Neuronal stem cell (in vitro differentiated cells): ENCODE measurements at regions not wholly inside any gene's neighbourhood (a gene's known extent, or its start where the extent isn't known, plus 50 kb on each side); places are given as distances from the start of the nearest gene placed in this dataset.
"Not testable (repeated sequence)": the region's sequence is repeated elsewhere in the genome, so short reads cannot be mapped to it uniquely, and the experiment has no call there.

Experiments
- DNase-seq: peaks from one replicate; pipeline ENCODE4 v3.0.0-alpha.2; 2013; ENCODE audit warnings: low spot score
- H2AFZ ChIP-seq: one replicate; pipeline ENCODE4 v1.6.1; 2013; ENCODE audit warnings: mild to moderate bottlenecking, low read length, inconsistent platforms
- H2AK5ac ChIP-seq: 2 replicates; pipeline ENCODE4 v1.6.1; 2013; ENCODE audit warnings: low read depth, mild to moderate bottlenecking, inconsistent platforms, low read length, moderate library complexity, mixed read lengths
- H2BK120ac ChIP-seq: 2 replicates; pipeline ENCODE4 v1.6.1; 2013; ENCODE audit warnings: low read depth, mild to moderate bottlenecking, inconsistent platforms, low read length, moderate library complexity, mixed read lengths
- H2BK12ac ChIP-seq: one replicate; pipeline ENCODE4 v1.6.1; 2013; ENCODE audit warnings: low read length, inconsistent platforms
- H2BK15ac ChIP-seq: 2 replicates; pipeline ENCODE4 v1.6.1; 2013; ENCODE audit warnings: mild to moderate bottlenecking, low read length, inconsistent platforms, mixed read lengths
- H2BK5ac ChIP-seq: one replicate; pipeline ENCODE4 v1.6.1; 2013; ENCODE audit warnings: inconsistent platforms, mild to moderate bottlenecking, low read length, moderate library complexity
- H3K14ac ChIP-seq: one replicate; pipeline ENCODE4 v1.6.1; 2013; ENCODE audit warnings: low read length, inconsistent platforms
- H3K18ac ChIP-seq: 2 replicates; pipeline ENCODE4 v1.6.1; 2013; ENCODE audit warnings: low read length, inconsistent platforms
- H3K23ac ChIP-seq: 2 replicates; pipeline ENCODE4 v1.6.1; 2013; ENCODE audit warnings: low read depth, mild to moderate bottlenecking, mixed read lengths, low read length, inconsistent platforms; ENCODE audit not compliant: poor library complexity
- H3K27ac ChIP-seq: replicated peaks from 3 replicates; pipeline ENCODE4 v1.5.1; 2013; ENCODE audit warnings: low read length, inconsistent platforms
- H3K27me3 ChIP-seq, 3 experiments: 2 replicates each; pipeline ENCODE4 v1.6.1; 2013; ENCODE audit warnings: low read length in 3 of 3, mild to moderate bottlenecking in 2 of 3, inconsistent platforms in 1 of 3, low read depth in 1 of 3, mixed read lengths in 1 of 3, moderate library complexity in 1 of 3; ENCODE audit not compliant: control insufficient read depth in 3 of 3, insufficient read depth in 3 of 3
- H3K36me3 ChIP-seq, 2 donors: replicated peaks in 1 of 2; 2 replicates each; pipeline ENCODE4 v1.6.1; 2013; ENCODE audit warnings: low read length in 2 of 2; ENCODE audit not compliant: control insufficient read depth in 2 of 2, insufficient read depth in 2 of 2
- H3K4ac ChIP-seq: 2 replicates; pipeline ENCODE4 v1.6.1; 2013; ENCODE audit warnings: inconsistent platforms, mild to moderate bottlenecking, low read length, moderate library complexity
- H3K4me1 ChIP-seq, 2 donors: 1 replicate in 1 of 2; 2 replicates in 1 of 2; pipeline ENCODE4 v1.6.1; 2013; ENCODE audit warnings: low read length in 2 of 2, low read depth in 1 of 2; ENCODE audit not compliant: control insufficient read depth in 2 of 2, insufficient read depth in 1 of 2
- H3K4me2 ChIP-seq: one replicate; pipeline ENCODE4 v1.6.1; 2013; ENCODE audit warnings: mild to moderate bottlenecking, low read length, inconsistent platforms; ENCODE audit not compliant: insufficient read depth, poor library complexity, severe bottlenecking
- H3K4me3 ChIP-seq, 2 donors: 2 replicates each; pipeline ENCODE4 v1.5.1; 2013; ENCODE audit warnings: low read length in 2 of 2, mild to moderate bottlenecking in 2 of 2, inconsistent platforms in 1 of 2, moderate library complexity in 1 of 2
- H3K79me1 ChIP-seq: one replicate; pipeline ENCODE4 v1.6.1; 2013; ENCODE audit warnings: low read depth, mild to moderate bottlenecking, inconsistent platforms, low read length, moderate library complexity
- H3K9ac ChIP-seq: one replicate; pipeline ENCODE4 v1.6.1; 2013; ENCODE audit warnings: mild to moderate bottlenecking, low read depth, low read length, inconsistent platforms; ENCODE audit not compliant: poor library complexity
- H3K9me3 ChIP-seq, 2 donors: replicated peaks in 1 of 2; 2 replicates each; pipeline versions ENCODE3 to v1.6.1; 2013; ENCODE audit warnings: low read length in 2 of 2, mild to moderate bottlenecking in 2 of 2, inconsistent platforms in 1 of 2, low read depth in 1 of 2, mixed read lengths in 1 of 2, moderate library complexity in 1 of 2; ENCODE audit not compliant: control insufficient read depth in 2 of 2, insufficient read depth in 1 of 2
- H4K8ac ChIP-seq: one replicate; pipeline ENCODE4 v1.6.1; 2013; ENCODE audit warnings: low read depth, mild to moderate bottlenecking, inconsistent platforms, low read length, moderate library complexity
- H4K91ac ChIP-seq: one replicate; pipeline ENCODE4 v1.6.1; 2013; ENCODE audit warnings: low read length, low read depth, mild to moderate bottlenecking, inconsistent platforms; ENCODE audit not compliant: poor library complexity
- WGBS, 2 donors: extraction: QIAGEN DNeasy Blood & Tissue Kit; methylation state at CpG; one replicate each; pipeline ENCODE4 v1.1.7; 2013; ENCODE audit warnings: missing lambda C conversion rate in 2 of 2, mixed read lengths in 1 of 2; ENCODE audit not compliant: insufficient read length in 2 of 2, insufficient replicate concordance in 1 of 2; ENCODE audit errors: extremely low coverage in 2 of 2; 5-methylcytosine and 5-hydroxymethylcytosine counted together

DNA sequence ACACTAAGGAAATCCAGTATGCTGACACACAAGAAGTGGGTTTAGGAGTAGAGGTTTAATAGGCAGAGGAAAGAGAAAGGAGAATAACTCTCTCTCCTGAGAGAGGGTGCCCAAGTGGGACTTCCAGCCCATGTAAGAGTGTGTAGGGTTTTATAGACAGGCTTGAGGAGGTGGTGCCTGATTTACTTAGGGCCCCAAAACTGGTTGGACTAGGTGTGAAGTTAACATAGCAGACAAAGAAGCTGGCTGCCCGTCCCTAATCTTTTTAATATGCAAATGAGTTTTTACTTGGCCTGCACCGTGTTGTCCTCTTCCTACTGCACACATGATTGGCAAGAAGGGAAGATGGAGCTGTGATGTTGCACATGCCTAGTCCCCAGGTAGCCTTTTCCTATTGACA lies 752.5 kb upstream of the SLITRK5 start:
- no peak overlapping the region for H2BK12ac ChIP-seq
- no peak overlapping the region for H3K4ac ChIP-seq
- H4K8ac ChIP-seq: no peak overlapping the region
- H3K14ac ChIP-seq: no peak overlapping the region
- H3K79me1 ChIP-seq: no peaks in the 10 kb centered on the region
- H4K91ac ChIP-seq: no peak overlapping the region
- peaks cover 0 to 3% of the 10 kb centered on the region in 2 donors for H3K9me3 ChIP-seq
- H2BK120ac ChIP-seq: no peak overlapping the region
- no peaks in the 10 kb centered on the region for H3K27me3 ChIP-seq
- H3K4me2 ChIP-seq: no peak overlapping the region
- DNase-seq: no peak
- H2AK5ac ChIP-seq: no peak overlapping the region
- no CpG with 5 or more reads among the region's 2 CpGs for WGBS, 2 donors
- no peak overlapping the region for H3K18ac ChIP-seq
- no peaks in the 10 kb centered on the region for H3K36me3 ChIP-seq
- no peak overlapping the region for H3K27ac ChIP-seq
- H2BK15ac ChIP-seq: no peak overlapping the region
- no peak overlapping the region for H3K23ac ChIP-seq
- H3K4me3 ChIP-seq: no peak overlapping the region
- no peak overlapping the region for H3K9ac ChIP-seq
- H3K4me1 ChIP-seq: peaks cover 0 to 5% of the 10 kb centered on the region in 2 donors
- H2AFZ ChIP-seq: peak overlapping the region; percentile 54
- no peak overlapping the region for H2BK5ac ChIP-seq

GRCh38 chr13:86920961-86921360 lies 750.2 kb upstream of the SLITRK5 start:
- no peak overlapping the region for H2BK5ac ChIP-seq
- H2BK12ac ChIP-seq: no peak overlapping the region
- H4K91ac ChIP-seq: no peak overlapping the region
- H3K4me3 ChIP-seq: no peak overlapping the region
- H2AFZ ChIP-seq: no peak overlapping the region
- no peak overlapping the region for H3K23ac ChIP-seq
- DNase-seq: no peak
- no peaks in the 10 kb centered on the region for H3K36me3 ChIP-seq
- H3K9me3 ChIP-seq: no peaks in the 10 kb centered on the region
- H3K18ac ChIP-seq: no peak overlapping the region
- no peaks in the 10 kb centered on the region for H3K27me3 ChIP-seq
- H3K4ac ChIP-seq: no peak overlapping the region
- no peak overlapping the region for H2BK120ac ChIP-seq
- H4K8ac ChIP-seq: no peak overlapping the region
- no peak overlapping the region for H2BK15ac ChIP-seq
- no peak overlapping the region for H3K4me2 ChIP-seq
- peaks cover 0 to 5% of the 10 kb centered on the region in 2 donors for H3K4me1 ChIP-seq
- no peak overlapping the region for H3K9ac ChIP-seq
- no peak overlapping the region for H2AK5ac ChIP-seq
- WGBS, 2 donors: no CpG with 5 or more reads among the region's 1 CpG
- H3K27ac ChIP-seq: no peak overlapping the region
- H3K79me1 ChIP-seq: no peaks in the 10 kb centered on the region
- H3K14ac ChIP-seq: no peak overlapping the region

- no peak overlapping the region for H3K23ac ChIP-seq
- H4K8ac ChIP-seq: no peak overlapping the region
- no peak overlapping the region for H2AK5ac ChIP-seq
- H3K79me1 ChIP-seq: no peaks in the 10 kb centered on the region
- H3K9ac ChIP-seq: no peak overlapping the region
- no peak overlapping the region for H3K27ac ChIP-seq
- H3K9me3 ChIP-seq: no peaks in the 10 kb centered on the region
- H3K14ac ChIP-seq: no peak overlapping the region
- no peak overlapping the region for H3K4ac ChIP-seq
- H3K27me3 ChIP-seq: no peaks in the 10 kb centered on the region
- WGBS, 2 donors: no CpG with 5 or more reads among the region's 5 CpGs
- DNase-seq: no peak
- H2BK12ac ChIP-seq: no peak overlapping the region
- no peak overlapping the region for H2BK15ac ChIP-seq
- H2AFZ ChIP-seq: peak overlapping the region; percentile 75
- no peak overlapping the region for H2BK5ac ChIP-seq
- H3K18ac ChIP-seq: no peak overlapping the region
- no peak overlapping the region for H4K91ac ChIP-seq
- H3K4me2 ChIP-seq: no peak overlapping the region
- no peaks in the 10 kb centered on the region for H3K36me3 ChIP-seq
- no peak overlapping the region for H3K4me3 ChIP-seq
- no peak overlapping the region for H2BK120ac ChIP-seq
- no peaks in the 10 kb centered on the region for H3K4me1 ChIP-seq
These were observed 748.2 kb upstream of the SLITRK5 start for GRCh38 chr13:86922936-86923335.

GRCh38 chr13:86926916-86927315 lies 744.3 kb upstream of the SLITRK5 start:
- H3K18ac ChIP-seq, H2AFZ ChIP-seq, H3K4ac ChIP-seq, H3K27me3 ChIP-seq, H2BK15ac ChIP-seq, H2AK5ac ChIP-seq, H3K23ac ChIP-seq, H3K14ac ChIP-seq, H4K91ac ChIP-seq, H2BK5ac ChIP-seq, H3K4me3 ChIP-seq, H3K9ac ChIP-seq, H3K4me1 ChIP-seq, H4K8ac ChIP-seq, DNase-seq, H2BK12ac ChIP-seq, H3K79me1 ChIP-seq, H3K4me2 ChIP-seq, H2BK120ac ChIP-seq, H3K27ac ChIP-seq, H3K9me3 ChIP-seq, H3K36me3 ChIP-seq: not testable (repeated sequence)
- no CpG with 5 or more reads among the region's 3 CpGs for WGBS, 2 donors
